ENCODE measurements at regions not wholly inside any gene's neighbourhood (a gene's known extent, or its start where the extent isn't known, plus 50 kb on each side); places are given as distances from the start of the nearest gene placed in this dataset.

GRCh38 chr9:13445103-13445500 lies 165.6 kb upstream of the MPDZ start:
- WGBS (ENCODE audit: insufficient coverage) = 79% methylated on average over 2 of the region's 4 CpGs
- POLR2A ChIA-PET = no interaction called here
- no peak overlapping the region for H3K4me3 ChIP-seq (ENCODE audit: control extremely low read depth in 1 of 5, extremely low read depth in 1 of 5, insufficient read depth in 1 of 5, low read depth in 2 of 5, low read length in 4 of 5)

More at GRCh38 chr9:13445103-13445500, 165.6 kb upstream of the MPDZ start:
- Histone ChIP-seq H3K27me3 (replicated peaks in 1 of 4; ENCODE audit: control extremely low read depth in 1 of 4, control insufficient read depth in 3 of 4, insufficient read depth in 4 of 4, low read length in 3 of 4) (no peaks in the 10 kb centered on the region), H3K9ac (ENCODE audit: low read length) (no peak overlapping the region), H3K36me3 (replicated peaks in 1 of 2; ENCODE audit: control extremely low read depth in 1 of 2, control insufficient read depth in 1 of 2, extremely low read depth in 1 of 2, insufficient read depth in 2 of 2, low read length in 1 of 2) (no peaks in the 10 kb centered on the region), H3K9me3 (ENCODE audit: control extremely low read depth in 1 of 3, control insufficient read depth in 2 of 3, insufficient read depth in 1 of 3, low read length in 2 of 3) (no peaks in the 10 kb centered on the region), H3K27ac (ENCODE audit: low read length in 2 of 2) (no peak overlapping the region), H3K4me1 (ENCODE audit: control insufficient read depth in 2 of 2, insufficient read depth in 2 of 2, low read length in 2 of 2) (no peaks in the 10 kb centered on the region), H3K79me2 (ENCODE audit: control insufficient read depth, insufficient read depth, low read length) (no peaks in the 10 kb centered on the region), H2AFZ (ENCODE audit: insufficient read depth, low read depth, low read length, poor library complexity, severe bottlenecking) (no peak overlapping the region), H4K20me1 (ENCODE audit: control insufficient read depth, insufficient read depth, low read length, poor library complexity, severe bottlenecking) (no peaks in the 10 kb centered on the region), H3K4me2 (replicated peaks; ENCODE audit: low read depth, low read length, poor library complexity, severe bottlenecking) (no peak overlapping the region)
- ATAC-seq (ENCODE audit: low read depth) (no peak), DNase-seq (no peak)
- no peaks in the 10 kb centered on the region for H3K4me1 Mint-ChIP-seq
- no peak for TF ChIP-seq CTCF (IDR thresholded peaks at IDR 0.05)
- TF ChIP-seq EZH2 (IDR thresholded peaks at IDR 0.05; ENCODE audit: borderline replicate concordance, insufficient read depth, low read depth, low read length, poor library complexity, severe bottlenecking) = no peak
- CTCF ChIA-PET = no interaction called here
- H3K9me3 Mint-ChIP-seq (ENCODE audit: insufficient read depth) = no peaks in the 10 kb centered on the region
- intact Hi-C loops (cut with micrococcal nuclease) = no loop called here
- H3K27ac Mint-ChIP-seq = no peak overlapping the region
- no peaks in the 10 kb centered on the region for H3K27me3 Mint-ChIP-seq
- H3K4me3 Mint-ChIP-seq = no peak overlapping the region

All from B cell (primary cell).